DND-41 (cell line): ENCODE measurements at regions not wholly inside any gene's neighbourhood (a gene's known extent, or its start where the extent isn't known, plus 50 kb on each side); places are given as distances from the start of the nearest gene placed in this dataset.

Experiments used
- ATAC-seq: fragments of 200-7000 bp; cut with Tn5 transposase; 3 replicates; pipeline ENCODE4 v1.9.1; 2021; ENCODE audit warnings: low read depth; ENCODE audit not compliant: insufficient read depth
- DNase-seq: peaks from one replicate; pipeline ENCODE4 v3.0.0-alpha.2; 2020
- H2AFZ ChIP-seq: 2 replicates; pipeline ENCODE4 v1.6.0; 2012; ENCODE audit warnings: low read depth, low read length
- H3K27ac ChIP-seq: 2 replicates; pipeline ENCODE4 v1.5.1; 2012; ENCODE audit warnings: low read length, inconsistent platforms
- H3K27me3 ChIP-seq: fragments of 200-600 bp; sonication (generic); 2 replicates; pipeline ENCODE4 v1.6.0; 2012; ENCODE audit warnings: low read length, mild to moderate bottlenecking, inconsistent platforms; ENCODE audit not compliant: insufficient read depth, poor library complexity
- H3K36me3 ChIP-seq: 2 replicates; pipeline ENCODE4 v1.5.1; 2012; ENCODE audit warnings: low read length, inconsistent platforms; ENCODE audit not compliant: insufficient read depth
- H3K4me1 ChIP-seq: 2 replicates; pipeline ENCODE4 v1.5.1; 2012; ENCODE audit warnings: mild to moderate bottlenecking, low read length; ENCODE audit not compliant: insufficient read depth
- H3K4me2 ChIP-seq: 2 replicates; pipeline ENCODE4 v1.6.0; 2012; ENCODE audit warnings: mild to moderate bottlenecking, moderate library complexity, low read length, inconsistent platforms; ENCODE audit not compliant: insufficient read depth
- H3K4me3 ChIP-seq, 2 experiments: fragments of 200-600 bp in 1 of 2; shearing (Covaris generic) in 1 of 2; 2 replicates each; pipeline ENCODE4 v1.5.1; 2012 to 2016; ENCODE audit warnings: inconsistent platforms in 2 of 2, low read length in 2 of 2, mild to moderate bottlenecking in 2 of 2, low read depth in 1 of 2, moderate library complexity in 1 of 2
- H3K79me2 ChIP-seq: 2 replicates; pipeline ENCODE4 v1.6.0; 2012; ENCODE audit warnings: low read length, inconsistent platforms; ENCODE audit not compliant: insufficient read depth
- H3K9ac ChIP-seq: 2 replicates; pipeline ENCODE4 v1.6.0; 2012; ENCODE audit warnings: low read depth, mild to moderate bottlenecking, inconsistent platforms, low read length, moderate library complexity
- H3K9me3 ChIP-seq: 2 replicates; pipeline ENCODE4 v1.5.1; 2012; ENCODE audit warnings: low read length, moderate library complexity, mild to moderate bottlenecking, inconsistent platforms; ENCODE audit not compliant: insufficient read depth, severe bottlenecking
- H4K20me1 ChIP-seq: 2 replicates; pipeline ENCODE4 v1.6.0; 2012; ENCODE audit warnings: low read length; ENCODE audit not compliant: insufficient read depth
- EZH2 ChIP-seq: IDR thresholded peaks from 3 replicates; pipeline ENCODE4 v1.6.1; 2012; ENCODE audit warnings: borderline replicate concordance, low read depth, mild to moderate bottlenecking, moderate library complexity, low read length, inconsistent platforms; ENCODE audit not compliant: severe bottlenecking
- TF ChIP-seq, protein P1 (sequence below): IDR thresholded peaks from 2 replicates; pipeline ENCODE4 v1.5.1; 2012; ENCODE audit warnings: borderline replicate concordance, low read length, moderate library complexity, mild to moderate bottlenecking; ENCODE audit not compliant: poor library complexity, severe bottlenecking; ENCODE audit errors: extremely low read depth

DNA sequence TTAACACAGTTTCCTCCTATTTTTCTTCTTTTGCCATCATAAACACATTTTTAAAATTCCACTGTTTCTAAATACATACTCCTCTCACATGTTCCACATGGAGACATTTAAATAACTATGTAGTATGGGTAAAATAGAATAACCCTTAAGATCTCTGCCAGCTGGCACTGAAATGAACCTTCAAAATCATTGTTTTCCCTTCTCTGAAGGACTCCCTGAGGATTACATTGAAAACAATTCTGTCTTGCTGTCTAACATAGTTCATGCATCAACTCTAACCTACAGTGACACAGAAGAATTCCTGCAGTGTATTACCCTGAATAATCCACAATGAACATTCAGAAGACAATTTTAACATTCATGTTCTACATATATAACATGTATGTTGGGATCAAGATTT is 1361.8 kb upstream of the CITED2 start:
- no peak overlapping the region for H3K9ac ChIP-seq
- ATAC-seq (no peak), DNase-seq (no peak)
- no peaks in the 10 kb centered on the region for H3K36me3 ChIP-seq
- TF ChIP-seq, protein P1, sequence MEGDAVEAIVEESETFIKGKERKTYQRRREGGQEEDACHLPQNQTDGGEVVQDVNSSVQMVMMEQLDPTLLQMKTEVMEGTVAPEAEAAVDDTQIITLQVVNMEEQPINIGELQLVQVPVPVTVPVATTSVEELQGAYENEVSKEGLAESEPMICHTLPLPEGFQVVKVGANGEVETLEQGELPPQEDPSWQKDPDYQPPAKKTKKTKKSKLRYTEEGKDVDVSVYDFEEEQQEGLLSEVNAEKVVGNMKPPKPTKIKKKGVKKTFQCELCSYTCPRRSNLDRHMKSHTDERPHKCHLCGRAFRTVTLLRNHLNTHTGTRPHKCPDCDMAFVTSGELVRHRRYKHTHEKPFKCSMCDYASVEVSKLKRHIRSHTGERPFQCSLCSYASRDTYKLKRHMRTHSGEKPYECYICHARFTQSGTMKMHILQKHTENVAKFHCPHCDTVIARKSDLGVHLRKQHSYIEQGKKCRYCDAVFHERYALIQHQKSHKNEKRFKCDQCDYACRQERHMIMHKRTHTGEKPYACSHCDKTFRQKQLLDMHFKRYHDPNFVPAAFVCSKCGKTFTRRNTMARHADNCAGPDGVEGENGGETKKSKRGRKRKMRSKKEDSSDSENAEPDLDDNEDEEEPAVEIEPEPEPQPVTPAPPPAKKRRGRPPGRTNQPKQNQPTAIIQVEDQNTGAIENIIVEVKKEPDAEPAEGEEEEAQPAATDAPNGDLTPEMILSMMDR = no peak
- no peak for TF ChIP-seq EZH2
- H3K4me2 ChIP-seq = no peak overlapping the region
- H3K27ac ChIP-seq = no peak overlapping the region
- H3K9me3 ChIP-seq = no peaks in the 10 kb centered on the region
- H2AFZ ChIP-seq = no peak overlapping the region
- H3K79me2 ChIP-seq = no peaks in the 10 kb centered on the region
- no peaks in the 10 kb centered on the region for H4K20me1 ChIP-seq
- H3K27me3 ChIP-seq = no peaks in the 10 kb centered on the region
- no peaks in the 10 kb centered on the region for H3K4me1 ChIP-seq
- no peak overlapping the region for H3K4me3 ChIP-seq

DNA sequence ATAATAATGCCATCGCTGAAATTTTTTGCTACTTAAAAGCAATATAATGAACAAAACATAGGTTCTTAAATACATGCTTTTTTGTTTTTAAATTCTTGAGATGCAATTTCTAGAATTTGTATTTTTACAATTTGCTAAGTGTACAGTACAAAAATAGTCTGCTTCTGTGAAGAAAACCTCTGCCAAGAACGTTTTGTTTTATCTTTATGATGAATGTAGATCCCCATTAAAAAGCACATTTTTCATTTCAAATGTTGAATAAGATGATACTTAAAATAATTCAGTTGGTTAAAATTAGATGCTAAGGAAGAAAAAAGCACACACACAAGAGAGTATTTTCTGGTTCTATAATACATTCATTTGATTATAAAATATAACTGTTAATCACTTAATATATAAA is 1358.5 kb upstream of the CITED2 start:
- no peak overlapping the region for H3K4me3 ChIP-seq
- no peaks in the 10 kb centered on the region for H3K4me1 ChIP-seq
- no peak overlapping the region for H3K27ac ChIP-seq
- H3K4me2 ChIP-seq = no peak overlapping the region
- ATAC-seq (no peak), DNase-seq (no peak)
- no peak for TF ChIP-seq EZH2
- TF ChIP-seq, protein P1 = no peak
- no peaks in the 10 kb centered on the region for H4K20me1 ChIP-seq
- no peak overlapping the region for H2AFZ ChIP-seq
- H3K36me3 ChIP-seq = no peaks in the 10 kb centered on the region
- H3K27me3 ChIP-seq = no peaks in the 10 kb centered on the region
- no peaks in the 10 kb centered on the region for H3K9me3 ChIP-seq
- H3K79me2 ChIP-seq = no peaks in the 10 kb centered on the region
- no peak overlapping the region for H3K9ac ChIP-seq

DNA sequence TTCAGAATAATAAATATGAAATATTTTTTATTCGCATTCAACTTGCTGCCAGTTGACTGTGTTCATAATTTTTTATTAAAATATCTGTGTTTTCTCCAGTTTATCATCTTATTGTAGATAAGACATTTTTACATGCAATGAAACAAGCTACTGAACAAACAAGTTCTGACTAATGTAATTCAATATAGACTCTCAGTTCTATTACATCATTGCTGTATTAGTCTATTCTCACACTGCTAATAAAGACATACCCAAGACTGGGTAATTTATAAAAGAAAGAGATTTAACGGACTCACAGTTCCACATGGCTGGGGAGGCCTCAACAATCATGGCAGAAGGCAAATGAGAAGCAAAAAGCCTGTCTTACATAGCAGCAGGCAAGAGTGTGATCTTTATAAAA is 1357.7 kb upstream of the CITED2 start:
- no peak overlapping the region for H3K27ac ChIP-seq
- ATAC-seq (no peak), DNase-seq (no peak)
- TF ChIP-seq, protein P1 = no peak
- no peak for TF ChIP-seq EZH2
- no peak overlapping the region for H3K4me3 ChIP-seq
- no peaks in the 10 kb centered on the region for H3K27me3 ChIP-seq
- H3K36me3 ChIP-seq = no peaks in the 10 kb centered on the region
- H3K9ac ChIP-seq = no peak overlapping the region
- H4K20me1 ChIP-seq = no peaks in the 10 kb centered on the region
- H3K79me2 ChIP-seq = no peaks in the 10 kb centered on the region
- no peaks in the 10 kb centered on the region for H3K4me1 ChIP-seq
- no peak overlapping the region for H2AFZ ChIP-seq
- H3K4me2 ChIP-seq = no peak overlapping the region
- H3K9me3 ChIP-seq = no peaks in the 10 kb centered on the region

DNA sequence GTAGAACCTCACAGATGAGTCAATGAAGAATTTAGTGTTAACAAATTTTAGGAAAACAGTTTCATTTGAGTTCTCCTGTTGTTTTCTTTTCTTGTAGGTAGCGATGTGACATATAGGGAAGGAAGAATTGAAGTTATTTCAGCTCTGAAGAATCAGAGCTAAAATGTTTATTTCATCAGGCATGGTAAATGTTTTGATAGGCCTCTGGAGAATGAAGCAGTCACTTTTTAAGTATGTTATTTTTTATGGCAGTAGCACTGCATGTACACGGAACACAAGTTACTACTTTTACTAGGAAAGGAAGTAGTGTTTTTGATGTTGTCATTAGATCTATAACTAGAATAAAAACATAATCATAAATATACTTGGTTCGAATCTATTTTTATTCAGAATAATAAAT is 1357.3 kb upstream of the CITED2 start:
- Histone ChIP-seq H3K4me2 (no peak overlapping the region), H3K79me2 (no peaks in the 10 kb centered on the region), H3K4me3 (no peak overlapping the region), H4K20me1 (no peaks in the 10 kb centered on the region), H3K27ac (no peak overlapping the region), H3K4me1 (no peaks in the 10 kb centered on the region), H2AFZ (no peak overlapping the region), H3K27me3 (no peaks in the 10 kb centered on the region), H3K9me3 (no peaks in the 10 kb centered on the region), H3K9ac (no peak overlapping the region), H3K36me3 (no peaks in the 10 kb centered on the region)
- TF ChIP-seq, protein P1 = no peak
- no peak for TF ChIP-seq EZH2
- no peak for ATAC-seq
- DNase-seq = no peak
